ENCODE measurements at regions not wholly inside any gene's neighbourhood (a gene's known extent, or its start where the extent isn't known, plus 50 kb on each side); places are given as distances from the start of the nearest gene placed in this dataset.

DNA sequence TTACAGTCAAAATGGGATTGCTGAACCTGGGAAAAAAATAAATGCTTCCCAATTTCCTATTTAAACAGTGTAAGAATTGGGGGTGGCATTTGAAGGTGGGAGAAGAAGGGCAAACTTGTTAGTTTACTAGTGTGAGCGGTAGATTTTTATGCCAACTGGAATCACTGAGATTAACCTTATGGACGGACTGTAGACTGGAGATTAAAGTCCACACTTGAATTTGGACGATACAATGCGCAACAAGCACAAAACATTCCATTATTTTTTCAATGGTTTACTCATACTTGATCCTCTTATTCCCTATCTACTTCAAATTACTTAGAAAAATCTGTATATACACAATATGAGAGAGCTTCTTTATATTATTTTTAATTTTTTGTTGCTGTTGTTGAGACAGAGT, 269.6 kb upstream of the KLF14 start:
- FAIRE-seq (no peak), DNase-seq (ENCODE audit: low read depth) (no peak)
- TF ChIP-seq, protein P1, sequence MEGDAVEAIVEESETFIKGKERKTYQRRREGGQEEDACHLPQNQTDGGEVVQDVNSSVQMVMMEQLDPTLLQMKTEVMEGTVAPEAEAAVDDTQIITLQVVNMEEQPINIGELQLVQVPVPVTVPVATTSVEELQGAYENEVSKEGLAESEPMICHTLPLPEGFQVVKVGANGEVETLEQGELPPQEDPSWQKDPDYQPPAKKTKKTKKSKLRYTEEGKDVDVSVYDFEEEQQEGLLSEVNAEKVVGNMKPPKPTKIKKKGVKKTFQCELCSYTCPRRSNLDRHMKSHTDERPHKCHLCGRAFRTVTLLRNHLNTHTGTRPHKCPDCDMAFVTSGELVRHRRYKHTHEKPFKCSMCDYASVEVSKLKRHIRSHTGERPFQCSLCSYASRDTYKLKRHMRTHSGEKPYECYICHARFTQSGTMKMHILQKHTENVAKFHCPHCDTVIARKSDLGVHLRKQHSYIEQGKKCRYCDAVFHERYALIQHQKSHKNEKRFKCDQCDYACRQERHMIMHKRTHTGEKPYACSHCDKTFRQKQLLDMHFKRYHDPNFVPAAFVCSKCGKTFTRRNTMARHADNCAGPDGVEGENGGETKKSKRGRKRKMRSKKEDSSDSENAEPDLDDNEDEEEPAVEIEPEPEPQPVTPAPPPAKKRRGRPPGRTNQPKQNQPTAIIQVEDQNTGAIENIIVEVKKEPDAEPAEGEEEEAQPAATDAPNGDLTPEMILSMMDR (IDR thresholded peaks at IDR 0.05; ENCODE audit: insufficient read depth, low read length, severe bottlenecking) = no peak
- Histone ChIP-seq H3K36me3 (ENCODE audit: control insufficient read depth, insufficient read depth, low read length) (no peaks in the 10 kb centered on the region), H3K4me3 (ENCODE audit: low read depth, low read length) (no peak overlapping the region), H3K27me3 (ENCODE audit: control insufficient read depth, insufficient read depth, low read length) (no peaks in the 10 kb centered on the region)

DNA sequence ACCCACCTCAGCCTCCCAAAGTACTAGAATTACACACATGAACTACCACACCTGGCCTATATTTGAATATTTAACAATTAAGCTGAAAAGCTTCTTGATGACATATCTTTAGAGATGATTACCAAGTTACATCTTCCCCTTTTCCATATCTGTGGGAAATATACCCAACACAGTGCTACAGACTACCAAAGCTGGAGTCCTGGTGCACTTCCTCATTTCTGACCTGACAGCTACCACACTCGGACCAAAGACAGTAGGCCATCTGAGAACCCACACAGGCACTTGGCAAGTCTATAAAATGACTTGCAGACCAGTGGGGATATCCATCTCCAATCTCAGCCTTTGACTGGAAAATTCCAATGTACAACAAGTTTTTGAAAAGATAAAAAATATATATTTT, 270.4 kb upstream of the KLF14 start:
- Histone ChIP-seq H3K4me3 (ENCODE audit: low read depth, low read length) (no peak overlapping the region), H3K27me3 (ENCODE audit: control insufficient read depth, insufficient read depth, low read length) (no peaks in the 10 kb centered on the region), H3K36me3 (ENCODE audit: control insufficient read depth, insufficient read depth, low read length) (no peaks in the 10 kb centered on the region)
- TF ChIP-seq, protein P1 (IDR thresholded peaks at IDR 0.05; ENCODE audit: insufficient read depth, low read length, severe bottlenecking) = no peak
- FAIRE-seq = no peak
- no peak for DNase-seq (ENCODE audit: low read depth)

- FAIRE-seq (no peak), DNase-seq (ENCODE audit: low read depth) (peak; percentile 81)
- TF ChIP-seq, protein P1 (IDR thresholded peaks at IDR 0.05; ENCODE audit: insufficient read depth, low read length, severe bottlenecking) = peak; percentile 59
- Histone ChIP-seq H3K36me3 (ENCODE audit: control insufficient read depth, insufficient read depth, low read length) (no peaks in the 10 kb centered on the region), H3K4me3 (ENCODE audit: low read depth, low read length) (no peak overlapping the region), H3K27me3 (ENCODE audit: control insufficient read depth, insufficient read depth, low read length) (no peaks in the 10 kb centered on the region)
Observed at GRCh38 chr7:131007439-131008330, 273.7 kb upstream of the KLF14 start.

GRCh38 chr7:131008840-131009711, 275.1 kb upstream of the KLF14 start:
- FAIRE-seq (no peak), DNase-seq (ENCODE audit: low read depth) (peak; percentile 64)
- H3K27me3 ChIP-seq (ENCODE audit: control insufficient read depth, insufficient read depth, low read length) = no peaks in the 10 kb centered on the region
- no peaks in the 10 kb centered on the region for H3K36me3 ChIP-seq (ENCODE audit: control insufficient read depth, insufficient read depth, low read length)
- no peak overlapping the region for H3K4me3 ChIP-seq (ENCODE audit: low read depth, low read length)
- TF ChIP-seq, protein P1 (IDR thresholded peaks at IDR 0.05; ENCODE audit: insufficient read depth, low read length, severe bottlenecking) = no peak

DNA sequence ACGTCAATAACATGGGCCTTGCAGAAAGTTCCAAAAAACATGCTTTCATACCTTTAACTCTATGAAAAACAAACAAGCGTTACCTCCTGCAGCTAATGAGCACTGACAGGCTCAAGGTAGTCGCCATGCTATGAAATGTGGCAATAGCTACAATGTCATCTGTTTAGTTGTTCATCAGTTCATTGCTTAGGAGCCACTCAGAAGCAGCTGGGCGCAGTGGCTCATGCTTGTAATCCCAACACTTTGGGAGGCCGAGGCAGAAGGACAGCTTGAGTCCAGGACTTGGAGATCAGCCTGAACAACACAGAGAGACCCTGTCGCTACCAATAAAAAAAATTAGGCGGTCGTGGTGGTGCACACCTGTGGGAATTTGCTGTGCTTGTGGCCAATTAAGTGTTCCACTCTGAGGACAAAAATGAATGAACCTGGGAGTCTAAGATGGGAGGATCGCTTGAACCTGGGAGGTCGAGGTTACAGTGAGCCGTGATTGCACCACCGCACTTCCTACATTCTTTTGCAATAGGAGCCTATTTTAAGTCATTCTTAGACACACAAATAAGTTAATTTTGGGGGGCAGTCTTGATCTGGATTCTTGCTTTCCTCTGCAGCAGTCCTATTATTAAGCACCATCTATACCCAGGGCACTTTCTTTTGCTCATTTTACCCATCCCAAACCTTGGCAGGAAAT, 276.2 kb upstream of the KLF14 start:
- no peaks in the 10 kb centered on the region for H3K36me3 ChIP-seq (ENCODE audit: control insufficient read depth, insufficient read depth, low read length)
- no peak for DNase-seq (ENCODE audit: low read depth)
- no peak for FAIRE-seq
- TF ChIP-seq, protein P1 (IDR thresholded peaks at IDR 0.05; ENCODE audit: insufficient read depth, low read length, severe bottlenecking) = no peak
- H3K27me3 ChIP-seq (ENCODE audit: control insufficient read depth, insufficient read depth, low read length) = no peaks in the 10 kb centered on the region
- no peak overlapping the region for H3K4me3 ChIP-seq (ENCODE audit: low read depth, low read length)

All from bronchial epithelial cell (primary cell).